Mesenchymal stem cell (in vitro differentiated cells and primary cell): ENCODE measurements at regions not wholly inside any gene's neighbourhood (a gene's known extent, or its start where the extent isn't known, plus 50 kb on each side); places are given as distances from the start of the nearest gene placed in this dataset.

Source experiments
- DNase-seq: peaks from one replicate; pipeline ENCODE4 v3.0.0-alpha.2; 2013
- H2AFZ ChIP-seq: one replicate; pipeline ENCODE4 v1.6.1; 2013; ENCODE audit warnings: low read depth, mild to moderate bottlenecking, control low read depth, inconsistent platforms, low read length, moderate library complexity
- H2AK5ac ChIP-seq: 2 replicates; pipeline ENCODE4 v1.6.1; 2013; ENCODE audit warnings: low read length, moderate library complexity, mild to moderate bottlenecking, inconsistent platforms; ENCODE audit not compliant: severe bottlenecking
- H2BK120ac ChIP-seq: one replicate; pipeline ENCODE4 v1.6.1; 2013; ENCODE audit warnings: low read depth, mild to moderate bottlenecking, inconsistent platforms, low read length, moderate library complexity
- H2BK12ac ChIP-seq, 2 experiments: one replicate each; pipeline ENCODE4 v1.6.1; 2013; ENCODE audit warnings: inconsistent platforms in 2 of 2, low read length in 2 of 2, mild to moderate bottlenecking in 2 of 2, moderate library complexity in 2 of 2, control low read depth in 1 of 2
- H2BK15ac ChIP-seq: one replicate; pipeline ENCODE4 v1.6.1; 2013; ENCODE audit warnings: mild to moderate bottlenecking, low read depth, inconsistent platforms; ENCODE audit not compliant: poor library complexity, severe bottlenecking
- H2BK5ac ChIP-seq: 2 replicates; pipeline ENCODE4 v1.6.1; 2013; ENCODE audit warnings: low read depth, mild to moderate bottlenecking, low read length, control low read depth, inconsistent platforms; ENCODE audit not compliant: poor library complexity, severe bottlenecking
- H3K14ac ChIP-seq, 2 experiments: one replicate each; pipeline ENCODE4 v1.6.1; 2013; ENCODE audit warnings: inconsistent platforms in 2 of 2, low read length in 2 of 2, control low read depth in 1 of 2, mild to moderate bottlenecking in 1 of 2, moderate library complexity in 1 of 2
- H3K18ac ChIP-seq, 2 experiments: one replicate each; pipeline ENCODE4 v1.6.1; 2013; ENCODE audit warnings: inconsistent platforms in 2 of 2, low read length in 2 of 2, control low read depth in 1 of 2, low read depth in 1 of 2, mild to moderate bottlenecking in 1 of 2
- H3K23ac ChIP-seq, 2 experiments: one replicate each; pipeline ENCODE4 v1.6.1; 2013; ENCODE audit warnings: inconsistent platforms in 2 of 2, low read length in 2 of 2, mild to moderate bottlenecking in 2 of 2, moderate library complexity in 2 of 2, control low read depth in 1 of 2
- H3K27ac ChIP-seq: 2 replicates; pipeline ENCODE4 v1.5.1; 2013; ENCODE audit warnings: mild to moderate bottlenecking, moderate library complexity, low read length, control low read depth, inconsistent platforms; ENCODE audit not compliant: poor library complexity, severe bottlenecking
- H3K27me3 ChIP-seq, 2 experiments: 2 replicates each; pipeline versions ENCODE4 v1.6.1 to v1.7.0; 2013; ENCODE audit warnings: low read length in 2 of 2, mild to moderate bottlenecking in 2 of 2, moderate library complexity in 2 of 2, control low read depth in 1 of 2, inconsistent platforms in 1 of 2; ENCODE audit not compliant: control insufficient read depth in 1 of 2, insufficient read depth in 1 of 2
- H3K36me3 ChIP-seq, 2 experiments: 2 replicates each; pipeline versions ENCODE4 v1.6.1 to v1.7.0; 2013; ENCODE audit warnings: low read length in 2 of 2, control low read depth in 1 of 2, inconsistent platforms in 1 of 2, low read depth in 1 of 2, mild to moderate bottlenecking in 1 of 2; ENCODE audit not compliant: insufficient read depth in 2 of 2, control insufficient read depth in 1 of 2
- H3K4ac ChIP-seq, 2 experiments: one replicate each; pipeline ENCODE4 v1.6.1; 2013; ENCODE audit warnings: inconsistent platforms in 2 of 2, low read length in 2 of 2, mild to moderate bottlenecking in 2 of 2, moderate library complexity in 2 of 2, control low read depth in 1 of 2, low read depth in 1 of 2
- H3K4me1 ChIP-seq: 2 replicates; pipeline ENCODE4 v1.6.1; 2013; ENCODE audit warnings: low read depth, low read length, control low read depth; ENCODE audit not compliant: control insufficient read depth, insufficient read depth
- H3K4me2 ChIP-seq: 2 replicates; pipeline ENCODE4 v1.6.1; 2013; ENCODE audit warnings: low read length, mild to moderate bottlenecking, inconsistent platforms; ENCODE audit not compliant: poor library complexity, severe bottlenecking
- H3K4me3 ChIP-seq, 2 experiments: 2 replicates each; pipeline versions ENCODE4 v1.5.1 to v1.7.0; 2013; ENCODE audit warnings: low read length in 2 of 2, mild to moderate bottlenecking in 2 of 2, control low read depth in 1 of 2, low read depth in 1 of 2; ENCODE audit not compliant: insufficient read depth in 1 of 2
- H3K79me1 ChIP-seq: replicated peaks from 2 replicates; pipeline ENCODE4 v1.6.1; 2013; ENCODE audit warnings: mild to moderate bottlenecking, control low read depth, low read length, inconsistent platforms; ENCODE audit not compliant: poor library complexity, severe bottlenecking
- H3K9ac ChIP-seq: 2 replicates; pipeline ENCODE4 v1.7.0; 2013; ENCODE audit warnings: mild to moderate bottlenecking, low read length, moderate library complexity
- H3K9me3 ChIP-seq: 2 replicates; pipeline ENCODE4 v1.7.0; 2013; ENCODE audit warnings: mild to moderate bottlenecking, low read length; ENCODE audit not compliant: control insufficient read depth
- H4K8ac ChIP-seq: one replicate; pipeline ENCODE4 v1.6.1; 2013; ENCODE audit warnings: inconsistent platforms, mild to moderate bottlenecking, low read length, moderate library complexity
- H4K91ac ChIP-seq: one replicate; pipeline ENCODE4 v1.6.1; 2013; ENCODE audit warnings: mild to moderate bottlenecking, low read length, inconsistent platforms
- WGBS: methylation state at CpG from one replicate; pipeline ENCODE4 v1.1.7; 2013; ENCODE audit warnings: mixed read lengths; 5-methylcytosine and 5-hydroxymethylcytosine counted together

- peak; percentile 64 for DNase-seq
- Histone ChIP-seq H3K79me1 (no peaks in the 10 kb centered on the region), H3K9me3 (no peaks in the 10 kb centered on the region), H2AFZ (no peak overlapping the region), H3K9ac (no peak overlapping the region), H3K27me3 (no peaks in the 10 kb centered on the region), H4K91ac (no peak overlapping the region), H3K27ac (no peak overlapping the region), H3K4me2 (no peak overlapping the region), H2BK5ac (no peak overlapping the region), H3K4me1 (no peaks in the 10 kb centered on the region), H2BK15ac (no peak overlapping the region), H3K4ac (no peak overlapping the region), H3K4me3 (no peak overlapping the region), H3K18ac (peak overlapping the region; percentile 14 to 21), H2AK5ac (no peak overlapping the region), H4K8ac (no peak overlapping the region), H3K23ac (no peak overlapping the region), H2BK120ac (no peak overlapping the region), H2BK12ac (no peak overlapping the region), H3K14ac (no peak overlapping the region), H3K36me3 (no peaks in the 10 kb centered on the region)
- WGBS = 5% methylated on average over 1 of the region's 2 CpGs
Measured at GRCh38 chr2:122525336-122525735, 769.9 kb downstream of the TSN start.

GRCh38 chr2:122528061-122528460 lies 772.6 kb downstream of the TSN start:
- Histone ChIP-seq H3K4ac (no peak overlapping the region), H2BK5ac (no peak overlapping the region), H4K91ac (no peak overlapping the region), H3K79me1 (no peaks in the 10 kb centered on the region), H2BK15ac (no peak overlapping the region), H3K9me3 (no peaks in the 10 kb centered on the region), H4K8ac (no peak overlapping the region), H2BK120ac (no peak overlapping the region), H3K4me3 (no peak overlapping the region), H2BK12ac (no peak overlapping the region), H2AFZ (no peak overlapping the region), H3K18ac (no peak overlapping the region), H3K23ac (no peak overlapping the region), H3K27me3 (no peaks in the 10 kb centered on the region), H2AK5ac (no peak overlapping the region), H3K27ac (no peak overlapping the region), H3K4me1 (no peaks in the 10 kb centered on the region), H3K14ac (no peak overlapping the region), H3K36me3 (no peaks in the 10 kb centered on the region), H3K4me2 (no peak overlapping the region), H3K9ac (no peak overlapping the region)
- WGBS = 60% methylated on average over 1 of the region's 3 CpGs
- peak; percentile 91 for DNase-seq

- H3K14ac ChIP-seq = no peak overlapping the region
- no peak overlapping the region for H3K23ac ChIP-seq
- peak overlapping the region; percentile 97 for H4K91ac ChIP-seq
- no peak overlapping the region for H2AFZ ChIP-seq
- WGBS = 93% methylated on average over 9 of the region's 11 CpGs
- peak overlapping the region; percentile 83 for H2BK15ac ChIP-seq
- no peak overlapping the region for H3K27ac ChIP-seq
- H3K4me2 ChIP-seq = no peak overlapping the region
- peak overlapping the region; percentile 82 for H4K8ac ChIP-seq
- DNase-seq = no peak
- no peaks in the 10 kb centered on the region for H3K4me1 ChIP-seq
- no peak overlapping the region for H3K9ac ChIP-seq
- no peak overlapping the region for H2BK5ac ChIP-seq
- no peaks in the 10 kb centered on the region for H3K36me3 ChIP-seq
- no peaks in the 10 kb centered on the region for H3K79me1 ChIP-seq
- H3K27me3 ChIP-seq = no peaks in the 10 kb centered on the region
- H3K4me3 ChIP-seq = no peak overlapping the region
- peak overlapping the region; percentile 40 to 83 for H3K18ac ChIP-seq
- H3K9me3 ChIP-seq = no peaks in the 10 kb centered on the region
- peak overlapping the region; percentile 61 for H2BK120ac ChIP-seq
- H3K4ac ChIP-seq = peak overlapping the region; percentile 4 to 64
- H2BK12ac ChIP-seq = peak overlapping the region; percentile 46 to 89
- no peak overlapping the region for H2AK5ac ChIP-seq
Measured at GRCh38 chr2:122528958-122529705, 773.7 kb downstream of the TSN start.

- no peak overlapping the region for H3K14ac ChIP-seq
- H3K23ac ChIP-seq = no peak overlapping the region
- H2BK15ac ChIP-seq = no peak overlapping the region
Measured at GRCh38 chr2:122530814-122531213, 775.4 kb downstream of the TSN start.

More at GRCh38 chr2:122530814-122531213, 775.4 kb downstream of the TSN start:
- Histone ChIP-seq H3K27me3 (no peaks in the 10 kb centered on the region), H3K79me1 (no peaks in the 10 kb centered on the region), H2BK5ac (no peak overlapping the region), H2AFZ (no peak overlapping the region), H3K4me2 (no peak overlapping the region), H3K36me3 (no peaks in the 10 kb centered on the region), H4K91ac (no peak overlapping the region), H3K27ac (no peak overlapping the region), H2BK120ac (no peak overlapping the region), H3K18ac (no peak overlapping the region), H2BK12ac (no peak overlapping the region), H3K4ac (no peak overlapping the region), H2AK5ac (no peak overlapping the region), H3K4me1 (no peaks in the 10 kb centered on the region), H3K9me3 (no peaks in the 10 kb centered on the region), H3K4me3 (no peak overlapping the region), H3K9ac (peak overlapping the region; percentile 43), H4K8ac (no peak overlapping the region)
- DNase-seq = peak; percentile 16
- no CpG with 5 or more reads among the region's 2 CpGs for WGBS
